ENCODE measurements at regions not wholly inside any gene's neighbourhood (a gene's known extent, or its start where the extent isn't known, plus 50 kb on each side); places are given as distances from the start of the nearest gene placed in this dataset.

GRCh38 chr2:103469800-103470199 is 708.0 kb downstream of the TMEM182 start:
- no peak overlapping the region for H3K27ac ChIP-seq (ENCODE audit: low read depth, low read length)

DNA sequence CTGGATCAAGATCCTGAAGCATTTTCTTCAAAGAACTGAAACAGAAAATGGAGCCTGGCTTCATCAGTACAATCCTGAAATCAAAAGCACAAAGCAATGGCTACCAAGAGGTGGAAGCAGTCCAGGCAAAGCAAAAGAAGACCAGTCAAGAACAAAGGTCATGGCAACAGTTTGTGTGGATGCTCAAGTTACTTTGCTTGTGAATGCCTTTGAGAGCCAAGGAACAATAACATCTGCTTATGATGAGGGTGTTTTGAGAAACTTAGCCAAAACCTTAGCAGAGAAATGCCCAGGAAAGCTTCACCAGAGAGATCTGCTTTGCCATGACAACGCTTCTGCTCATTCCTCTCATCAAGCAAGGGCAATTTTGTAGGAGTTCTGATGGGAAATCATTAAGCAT is 723.1 kb downstream of the TMEM182 start:
- no peak overlapping the region for H3K9ac ChIP-seq (ENCODE audit: low read depth, low read length)
- H3K27ac ChIP-seq (ENCODE audit: low read depth, low read length): no peak overlapping the region
- no peaks in the 10 kb centered on the region for H3K9me3 ChIP-seq (ENCODE audit: control insufficient read depth, insufficient read depth, low read length)
- H3K27me3 ChIP-seq (ENCODE audit: control insufficient read depth, insufficient read depth, low read length): no peaks in the 10 kb centered on the region
- H3K36me3 ChIP-seq (ENCODE audit: control insufficient read depth, insufficient read depth, low read length): no peaks in the 10 kb centered on the region
- H3K4me3 ChIP-seq (ENCODE audit: low read depth, low read length): no peak overlapping the region
- H3K4me1 ChIP-seq (ENCODE audit: control insufficient read depth, insufficient read depth, low read length): peaks cover 2% of the 10 kb centered on the region; the same call in 1 of the 2 replicates

More at GRCh38 chr2:103469800-103470199, 708.0 kb downstream of the TMEM182 start:
- H3K4me1 ChIP-seq (ENCODE audit: control insufficient read depth, insufficient read depth, low read length): no peaks in the 10 kb centered on the region
- H3K4me3 ChIP-seq (ENCODE audit: low read depth, low read length): no peak overlapping the region
- H3K36me3 ChIP-seq (ENCODE audit: control insufficient read depth, insufficient read depth, low read length): no peaks in the 10 kb centered on the region
- H3K9ac ChIP-seq (ENCODE audit: low read depth, low read length): no peak overlapping the region
- H3K9me3 ChIP-seq (ENCODE audit: control insufficient read depth, insufficient read depth, low read length): no peaks in the 10 kb centered on the region
- no peaks in the 10 kb centered on the region for H3K27me3 ChIP-seq (ENCODE audit: control insufficient read depth, insufficient read depth, low read length)

DNA sequence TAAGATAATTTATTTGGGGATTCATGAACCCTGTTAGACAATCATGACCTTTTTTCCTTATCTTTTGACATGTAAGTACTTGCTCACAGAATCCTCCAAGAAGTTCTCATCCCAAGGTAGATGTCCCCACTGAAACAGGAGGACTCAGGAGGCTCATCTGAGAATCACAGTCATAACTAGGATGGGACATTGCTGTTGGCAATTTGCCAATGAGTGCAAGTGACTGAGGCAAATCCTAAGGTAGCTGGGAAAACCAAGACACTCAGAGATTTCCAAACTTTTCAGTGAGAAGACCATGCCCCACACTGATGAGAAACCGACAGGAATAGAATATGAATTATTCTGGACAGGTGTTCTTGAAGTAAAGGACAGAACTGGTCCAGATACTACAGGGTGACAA is 735.0 kb downstream of the TMEM182 start:
- no peaks in the 10 kb centered on the region for H3K36me3 ChIP-seq (ENCODE audit: control insufficient read depth, insufficient read depth, low read length)
- H3K27ac ChIP-seq (ENCODE audit: low read depth, low read length): no peak overlapping the region
- no peaks in the 10 kb centered on the region for H3K4me1 ChIP-seq (ENCODE audit: control insufficient read depth, insufficient read depth, low read length)
- no peak overlapping the region for H3K9ac ChIP-seq (ENCODE audit: low read depth, low read length)
- H3K9me3 ChIP-seq (ENCODE audit: control insufficient read depth, insufficient read depth, low read length): no peaks in the 10 kb centered on the region
- no peak overlapping the region for H3K4me3 ChIP-seq (ENCODE audit: low read depth, low read length)
- H3K27me3 ChIP-seq (ENCODE audit: control insufficient read depth, insufficient read depth, low read length): no peaks in the 10 kb centered on the region

GRCh38 chr2:103506812-103507211 is 745.0 kb downstream of the TMEM182 start:
- H3K9me3 ChIP-seq (ENCODE audit: control insufficient read depth, insufficient read depth, low read length): no peaks in the 10 kb centered on the region
- H3K4me1 ChIP-seq (ENCODE audit: control insufficient read depth, insufficient read depth, low read length): no peaks in the 10 kb centered on the region
- H3K4me3 ChIP-seq (ENCODE audit: low read depth, low read length): no peak overlapping the region
- H3K9ac ChIP-seq (ENCODE audit: low read depth, low read length): no peak overlapping the region
- H3K36me3 ChIP-seq (ENCODE audit: control insufficient read depth, insufficient read depth, low read length): no peaks in the 10 kb centered on the region
- no peaks in the 10 kb centered on the region for H3K27me3 ChIP-seq (ENCODE audit: control insufficient read depth, insufficient read depth, low read length)
- no peak overlapping the region for H3K27ac ChIP-seq (ENCODE audit: low read depth, low read length)

- no peaks in the 10 kb centered on the region for H3K27me3 ChIP-seq (ENCODE audit: control insufficient read depth, insufficient read depth, low read length)
- H3K27ac ChIP-seq (ENCODE audit: low read depth, low read length): no peak overlapping the region
- no peaks in the 10 kb centered on the region for H3K4me1 ChIP-seq (ENCODE audit: control insufficient read depth, insufficient read depth, low read length)
- H3K9ac ChIP-seq (ENCODE audit: low read depth, low read length): no peak overlapping the region
- H3K9me3 ChIP-seq (ENCODE audit: control insufficient read depth, insufficient read depth, low read length): no peaks in the 10 kb centered on the region; the same call in 1 of the 2 replicates
- no peak overlapping the region for H3K4me3 ChIP-seq (ENCODE audit: low read depth, low read length)
- no peaks in the 10 kb centered on the region for H3K36me3 ChIP-seq (ENCODE audit: control insufficient read depth, insufficient read depth, low read length)
Observed at GRCh38 chr2:103512442-103512841, 750.6 kb downstream of the TMEM182 start.

DNA sequence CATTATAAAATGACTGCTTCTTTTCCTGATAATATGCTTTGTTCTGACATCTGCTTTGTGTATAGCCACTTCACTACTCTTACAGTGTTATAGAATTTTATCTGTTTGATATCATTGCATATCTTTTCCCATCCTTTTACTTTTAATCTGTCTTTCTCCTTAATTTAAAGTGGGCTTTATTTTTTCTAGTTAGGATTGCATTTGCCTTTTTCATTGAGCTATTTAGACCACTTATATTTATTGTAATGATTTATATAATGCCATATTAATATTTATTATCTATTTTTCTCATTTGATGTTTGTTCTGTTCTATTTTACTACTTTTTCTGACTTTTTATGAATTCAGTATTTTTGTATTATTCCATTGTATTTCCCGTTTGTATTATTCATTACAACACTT is 758.7 kb downstream of the TMEM182 start:
- Histone ChIP-seq H3K4me3 (ENCODE audit: low read depth, low read length) (no peak overlapping the region), H3K27me3 (ENCODE audit: control insufficient read depth, insufficient read depth, low read length) (no peaks in the 10 kb centered on the region), H3K36me3 (ENCODE audit: control insufficient read depth, insufficient read depth, low read length) (no peaks in the 10 kb centered on the region), H3K4me1 (ENCODE audit: control insufficient read depth, insufficient read depth, low read length) (no peaks in the 10 kb centered on the region), H3K27ac (ENCODE audit: low read depth, low read length) (no peak overlapping the region), H3K9me3 (ENCODE audit: control insufficient read depth, insufficient read depth, low read length) (peaks cover 6% of the 10 kb centered on the region; the same call in 1 of the 2 replicates), H3K9ac (ENCODE audit: low read depth, low read length) (no peak overlapping the region)

DNA sequence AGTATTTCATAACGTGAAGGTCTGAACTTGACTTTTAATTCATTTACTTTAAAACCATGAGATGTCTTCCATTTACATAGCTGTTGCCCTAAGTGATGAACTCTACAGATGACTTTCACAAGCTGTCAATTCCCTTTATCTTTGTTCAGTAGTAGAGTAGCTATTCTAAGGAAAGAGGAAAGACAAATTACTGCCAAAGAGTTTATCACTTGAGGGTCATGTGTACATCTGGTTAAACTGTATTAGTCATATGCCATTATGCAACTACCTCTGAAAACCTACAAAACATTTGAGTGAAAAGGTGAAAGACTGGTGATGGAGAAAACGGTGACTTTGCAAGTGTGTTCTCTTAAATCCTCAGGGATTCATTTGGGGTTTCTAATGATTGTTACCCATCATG is 763.9 kb downstream of the TMEM182 start:
- no peaks in the 10 kb centered on the region for H3K27me3 ChIP-seq (ENCODE audit: control insufficient read depth, insufficient read depth, low read length)
- H3K9ac ChIP-seq (ENCODE audit: low read depth, low read length): no peak overlapping the region
- H3K4me1 ChIP-seq (ENCODE audit: control insufficient read depth, insufficient read depth, low read length): no peaks in the 10 kb centered on the region
- no peak overlapping the region for H3K4me3 ChIP-seq (ENCODE audit: low read depth, low read length)
- no peaks in the 10 kb centered on the region for H3K36me3 ChIP-seq (ENCODE audit: control insufficient read depth, insufficient read depth, low read length)
- H3K9me3 ChIP-seq (ENCODE audit: control insufficient read depth, insufficient read depth, low read length): no peaks in the 10 kb centered on the region
- no peak overlapping the region for H3K27ac ChIP-seq (ENCODE audit: low read depth, low read length)

DNA sequence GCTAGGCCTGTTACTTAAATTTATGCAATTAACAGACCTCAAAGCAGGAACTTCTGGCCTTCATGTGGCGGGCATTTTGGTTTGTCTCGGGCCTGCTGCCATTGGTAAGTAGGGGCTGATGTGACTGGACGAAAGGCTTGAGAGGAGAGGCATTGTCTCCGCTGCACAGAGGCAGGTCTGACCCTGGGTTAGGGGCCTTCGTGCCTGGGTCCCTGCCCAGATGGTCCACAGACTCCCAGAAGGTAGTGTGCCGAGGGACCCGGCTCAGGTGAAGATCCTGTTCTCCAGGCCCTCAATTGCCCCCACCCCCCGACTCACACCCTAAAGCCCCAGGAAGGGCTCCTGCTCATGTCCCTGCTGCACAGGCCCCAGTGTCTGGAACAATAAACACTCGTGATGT is 764.9 kb downstream of the TMEM182 start:
- no peaks in the 10 kb centered on the region for H3K27me3 ChIP-seq (ENCODE audit: control insufficient read depth, insufficient read depth, low read length)
- H3K4me1 ChIP-seq (ENCODE audit: control insufficient read depth, insufficient read depth, low read length): no peaks in the 10 kb centered on the region
- no peak overlapping the region for H3K27ac ChIP-seq (ENCODE audit: low read depth, low read length)
- H3K4me3 ChIP-seq (ENCODE audit: low read depth, low read length): no peak overlapping the region
- H3K9me3 ChIP-seq (ENCODE audit: control insufficient read depth, insufficient read depth, low read length): no peaks in the 10 kb centered on the region
- no peak overlapping the region for H3K9ac ChIP-seq (ENCODE audit: low read depth, low read length)
- no peaks in the 10 kb centered on the region for H3K36me3 ChIP-seq (ENCODE audit: control insufficient read depth, insufficient read depth, low read length)

DNA sequence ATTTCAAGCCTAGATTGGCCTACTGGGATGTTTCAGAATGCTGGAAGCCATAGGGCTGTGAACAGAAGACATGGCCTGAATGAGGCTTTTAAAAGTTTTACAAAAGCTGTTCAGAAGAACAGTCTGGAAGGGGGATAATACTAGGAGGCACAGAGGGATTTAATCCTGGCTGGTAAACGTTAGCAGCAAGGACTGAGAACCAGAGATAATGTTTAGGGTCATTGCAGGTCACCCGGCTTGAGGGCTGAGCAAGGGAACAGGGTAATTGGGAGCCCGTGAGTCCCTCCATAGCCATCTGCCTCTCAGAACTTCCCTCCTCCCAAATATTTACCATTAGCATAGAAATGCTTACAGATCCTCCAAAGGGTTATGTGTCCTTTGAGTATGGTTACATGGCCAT is 765.4 kb downstream of the TMEM182 start:
- H3K36me3 ChIP-seq (ENCODE audit: control insufficient read depth, insufficient read depth, low read length): no peaks in the 10 kb centered on the region
- no peak overlapping the region for H3K27ac ChIP-seq (ENCODE audit: low read depth, low read length)
- H3K9me3 ChIP-seq (ENCODE audit: control insufficient read depth, insufficient read depth, low read length): no peaks in the 10 kb centered on the region

DNA sequence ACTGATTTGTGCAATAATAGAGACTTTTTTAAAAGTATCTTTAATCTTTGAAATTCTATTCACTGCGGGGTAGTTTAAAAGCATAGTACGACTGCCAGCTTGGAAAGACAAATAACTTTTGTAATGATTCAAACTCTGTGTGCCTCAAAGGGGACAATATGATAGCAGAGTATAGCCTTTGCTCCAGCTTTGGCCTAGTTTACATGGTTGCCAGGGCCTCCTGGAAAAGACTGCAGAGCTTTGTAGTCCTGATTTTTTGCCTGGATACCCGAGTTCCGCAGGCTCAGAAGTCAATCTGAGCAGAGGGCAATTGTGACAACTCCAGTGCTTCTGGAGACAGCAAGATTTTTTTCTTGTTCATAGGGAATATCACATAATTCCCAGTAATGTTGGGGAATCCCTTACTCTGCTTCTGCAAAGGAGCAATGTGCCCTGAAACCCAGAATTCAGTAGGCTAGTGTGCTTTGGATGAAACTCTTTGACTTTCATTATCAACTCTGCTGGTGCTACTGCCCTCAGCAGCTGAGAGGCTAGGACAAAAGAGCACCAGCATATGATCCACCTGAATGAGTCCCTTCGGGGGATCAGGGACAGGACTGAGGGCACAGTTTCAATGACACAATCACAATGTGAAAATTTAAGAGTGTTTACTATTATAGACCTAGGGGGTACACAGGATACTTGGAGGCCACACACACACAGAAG is 768.1 kb downstream of the TMEM182 start:
- Histone ChIP-seq H3K36me3 (ENCODE audit: control insufficient read depth, insufficient read depth, low read length) (no peaks in the 10 kb centered on the region), H3K4me1 (ENCODE audit: control insufficient read depth, insufficient read depth, low read length) (no peaks in the 10 kb centered on the region), H3K27me3 (ENCODE audit: control insufficient read depth, insufficient read depth, low read length) (no peaks in the 10 kb centered on the region), H3K9me3 (ENCODE audit: control insufficient read depth, insufficient read depth, low read length) (no peaks in the 10 kb centered on the region), H3K9ac (ENCODE audit: low read depth, low read length) (no peak overlapping the region), H3K4me3 (ENCODE audit: low read depth, low read length) (no peak overlapping the region), H3K27ac (ENCODE audit: low read depth, low read length) (no peak overlapping the region)

More for the DNA sequence above, 765.4 kb downstream of the TMEM182 start:
- H3K4me3 ChIP-seq (ENCODE audit: low read depth, low read length): no peak overlapping the region
- H3K9ac ChIP-seq (ENCODE audit: low read depth, low read length): no peak overlapping the region
- no peaks in the 10 kb centered on the region for H3K27me3 ChIP-seq (ENCODE audit: control insufficient read depth, insufficient read depth, low read length)
- H3K4me1 ChIP-seq (ENCODE audit: control insufficient read depth, insufficient read depth, low read length): no peaks in the 10 kb centered on the region

DNA sequence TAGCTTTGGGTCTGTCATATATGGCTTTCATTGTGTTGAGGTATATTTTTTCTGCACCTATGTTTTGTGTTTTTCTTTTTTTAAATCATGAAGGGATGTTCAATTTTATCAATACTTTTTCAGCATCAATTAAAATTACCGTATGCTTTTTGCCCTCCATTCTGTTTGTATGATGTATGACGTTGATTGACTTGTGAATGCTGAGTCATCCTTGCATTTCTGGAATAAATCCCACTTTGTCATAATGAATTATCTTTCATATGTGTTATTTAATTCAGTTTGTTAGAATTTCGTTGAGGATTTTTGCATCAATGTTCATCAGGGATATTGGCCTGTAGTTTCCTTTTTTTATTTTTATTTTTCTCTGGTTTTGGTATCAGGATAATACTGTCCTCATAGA is 790.9 kb downstream of the TMEM182 start:
- no peaks in the 10 kb centered on the region for H3K36me3 ChIP-seq (ENCODE audit: control insufficient read depth, insufficient read depth, low read length)
- H3K4me3 ChIP-seq (ENCODE audit: low read depth, low read length): no peak overlapping the region
- no peaks in the 10 kb centered on the region for H3K4me1 ChIP-seq (ENCODE audit: control insufficient read depth, insufficient read depth, low read length)
- H3K9me3 ChIP-seq (ENCODE audit: control insufficient read depth, insufficient read depth, low read length): no peaks in the 10 kb centered on the region
- H3K9ac ChIP-seq (ENCODE audit: low read depth, low read length): no peak overlapping the region
- no peaks in the 10 kb centered on the region for H3K27me3 ChIP-seq (ENCODE audit: control insufficient read depth, insufficient read depth, low read length)
- H3K27ac ChIP-seq (ENCODE audit: low read depth, low read length): no peak overlapping the region
